ENCODE measurements at regions not wholly inside any gene's neighbourhood (a gene's known extent, or its start where the extent isn't known, plus 50 kb on each side); places are given as distances from the start of the nearest gene placed in this dataset.

GRCh38 chr3:87732294-87732693 lies 326.5 kb downstream of the CGGBP1 start:
- H3K79me2 ChIP-seq (ENCODE audit: low read length) = no peaks in the 10 kb centered on the region
- no peaks in the 10 kb centered on the region for H4K20me1 ChIP-seq (ENCODE audit: insufficient read depth, low read length)
- no peak for DNase-seq
- H3F3A ChIP-seq (ENCODE audit: insufficient read depth, low read length) = no peaks in the 10 kb centered on the region
- no peak overlapping the region for H2AFZ ChIP-seq (ENCODE audit: low read length)
- H3K4me1 ChIP-seq (ENCODE audit: low read length) = no peaks in the 10 kb centered on the region
- H3K9me3 ChIP-seq (replicated peaks; ENCODE audit: insufficient read depth, low read length) = no peaks in the 10 kb centered on the region
- H3K9ac ChIP-seq (ENCODE audit: low read length) = no peak overlapping the region
- H3K9me2 ChIP-seq (replicated peaks; ENCODE audit: insufficient read depth, low read length) = no peaks in the 10 kb centered on the region
- H3K4me2 ChIP-seq (ENCODE audit: low read depth, low read length) = no peak overlapping the region
- no peak for TF ChIP-seq CTCF (IDR thresholded peaks at IDR 0.05; ENCODE audit: low read length)
- no peak for TF ChIP-seq EZH2phosphoT487 (IDR thresholded peaks at IDR 0.05; ENCODE audit: low read length)
- TF ChIP-seq EZH2 (optimal IDR thresholded peaks at IDR 0.05; ENCODE audit: low read depth, low read length) = no peak
- no peak overlapping the region for H3K27ac ChIP-seq (ENCODE audit: low read length)
- no peaks in the 10 kb centered on the region for H3K27me3 ChIP-seq (replicated peaks; ENCODE audit: insufficient read depth, low read length)
- H3K4me3 ChIP-seq (ENCODE audit: low read length) = no peak overlapping the region
- H3K36me3 ChIP-seq (replicated peaks; ENCODE audit: insufficient read depth, low read length) = no peaks in the 10 kb centered on the region

GRCh38 chr3:87727783-87728182 lies 331.0 kb downstream of the CGGBP1 start:
- Histone ChIP-seq H2AFZ (ENCODE audit: low read length) (no peak overlapping the region), H3K79me2 (ENCODE audit: low read length) (no peaks in the 10 kb centered on the region), H3K9ac (ENCODE audit: low read length) (no peak overlapping the region), H3K9me3 (replicated peaks; ENCODE audit: insufficient read depth, low read length) (no peaks in the 10 kb centered on the region), H3K27ac (ENCODE audit: low read length) (no peak overlapping the region), H3K27me3 (replicated peaks; ENCODE audit: insufficient read depth, low read length) (no peaks in the 10 kb centered on the region), H3K4me3 (ENCODE audit: low read length) (no peak overlapping the region), H3K4me2 (ENCODE audit: low read depth, low read length) (no peak overlapping the region), H3K4me1 (ENCODE audit: low read length) (no peaks in the 10 kb centered on the region), H4K20me1 (ENCODE audit: insufficient read depth, low read length) (no peaks in the 10 kb centered on the region), H3K9me2 (replicated peaks; ENCODE audit: insufficient read depth, low read length) (no peaks in the 10 kb centered on the region), H3K36me3 (replicated peaks; ENCODE audit: insufficient read depth, low read length) (no peaks in the 10 kb centered on the region), H3F3A (ENCODE audit: insufficient read depth, low read length) (no peaks in the 10 kb centered on the region)
- DNase-seq = no peak
- no peak for TF ChIP-seq CTCF (IDR thresholded peaks at IDR 0.05; ENCODE audit: low read length)
- TF ChIP-seq EZH2 (optimal IDR thresholded peaks at IDR 0.05; ENCODE audit: low read depth, low read length) = no peak
- no peak for TF ChIP-seq EZH2phosphoT487 (IDR thresholded peaks at IDR 0.05; ENCODE audit: low read length)

GRCh38 chr3:87719060-87719459 lies 339.7 kb downstream of the CGGBP1 start:
- Histone ChIP-seq H3K36me3 (replicated peaks; ENCODE audit: insufficient read depth, low read length) (no peaks in the 10 kb centered on the region), H4K20me1 (ENCODE audit: insufficient read depth, low read length) (no peaks in the 10 kb centered on the region), H3F3A (ENCODE audit: insufficient read depth, low read length) (no peaks in the 10 kb centered on the region), H3K4me2 (ENCODE audit: low read depth, low read length) (no peak overlapping the region), H3K9me3 (replicated peaks; ENCODE audit: insufficient read depth, low read length) (no peaks in the 10 kb centered on the region), H3K4me3 (ENCODE audit: low read length) (no peak overlapping the region), H3K9ac (ENCODE audit: low read length) (no peak overlapping the region), H3K27ac (ENCODE audit: low read length) (no peak overlapping the region), H3K27me3 (replicated peaks; ENCODE audit: insufficient read depth, low read length) (no peaks in the 10 kb centered on the region), H3K4me1 (ENCODE audit: low read length) (no peaks in the 10 kb centered on the region), H3K9me2 (replicated peaks; ENCODE audit: insufficient read depth, low read length) (no peaks in the 10 kb centered on the region), H2AFZ (ENCODE audit: low read length) (no peak overlapping the region), H3K79me2 (ENCODE audit: low read length) (no peaks in the 10 kb centered on the region)
- no peak for DNase-seq
- no peak for TF ChIP-seq EZH2 (optimal IDR thresholded peaks at IDR 0.05; ENCODE audit: low read depth, low read length)
- TF ChIP-seq EZH2phosphoT487 (IDR thresholded peaks at IDR 0.05; ENCODE audit: low read length) = no peak
- no peak for TF ChIP-seq CTCF (IDR thresholded peaks at IDR 0.05; ENCODE audit: low read length)
